Endothelial cell of umbilical vein (primary cell): ENCODE measurements at regions not wholly inside any gene's neighbourhood (a gene's known extent, or its start where the extent isn't known, plus 50 kb on each side); places are given as distances from the start of the nearest gene placed in this dataset.

Experiments
- BruUV-seq: library from RNA; stranded (reverse); fragments of 400-500 nt; replicated peaks from 2 replicates; lab custom pipeline; 2021; lab: Mats Ljungman, UMichigan
- CTCF ChIA-PET: fragments of 300-600, 350-600 bp; sonication (Branson Sonifier 250); formaldehyde crosslinking; loops from one replicate; lab custom pipeline; 2021; ENCODE audit warnings: antibody characterized with exemption, inconsistent platforms; lab: Charles Lee
- POLR2A ChIA-PET: fragments of 300-600, 350-600 bp; sonication (Branson Sonifier 250); formaldehyde crosslinking; loops from one replicate; lab custom pipeline; 2021; ENCODE audit warnings: antibody characterized with exemption, inconsistent platforms; lab: Charles Lee
- DNase-seq: peaks from one replicate; pipeline ENCODE4 v3.0.0-alpha.2; 2011; ENCODE audit warnings: low read depth, low spot score
- FAIRE-seq: peaks from 2 replicates; lab custom pipeline; 2011; peaks lifted over from hg19 to GRCh38; lab: Jason Lieb, UNC
- H2AFZ ChIP-seq: 2 replicates; pipeline ENCODE4 v1.6.0; 2012; ENCODE audit warnings: low read depth, low read length, control low read depth, inconsistent platforms
- H3K27ac ChIP-seq: 2 replicates; pipeline ENCODE4 v1.5.1; 2011; ENCODE audit warnings: low read depth, mild to moderate bottlenecking, control low read depth, low read length, moderate library complexity; ENCODE audit not compliant: insufficient read depth
- H3K27me3 ChIP-seq, 2 experiments: 2 replicates each; pipeline versions ENCODE4 v1.6.0 to v1.6.1; 2011; ENCODE audit warnings: low read length in 2 of 2, mixed read lengths in 1 of 2; ENCODE audit not compliant: control insufficient read depth in 2 of 2, insufficient read depth in 2 of 2
- H3K36me3 ChIP-seq, 2 experiments: 2 replicates in 1 of 2; 3 replicates in 1 of 2; pipeline ENCODE4 v1.5.1; 2011; ENCODE audit warnings: low read length in 2 of 2, mild to moderate bottlenecking in 1 of 2, moderate library complexity in 1 of 2; ENCODE audit not compliant: control insufficient read depth in 2 of 2, insufficient read depth in 2 of 2; ENCODE audit errors: extremely low read depth in 1 of 2
- H3K4me1 ChIP-seq: 3 replicates; pipeline ENCODE4 v1.5.1; 2011; ENCODE audit warnings: mild to moderate bottlenecking, low read length; ENCODE audit not compliant: control insufficient read depth, insufficient read depth; ENCODE audit errors: extremely low read depth
- H3K4me2 ChIP-seq: 2 replicates; pipeline ENCODE4 v1.6.1; 2011; ENCODE audit warnings: low read length, control low read depth, mixed read lengths; ENCODE audit not compliant: insufficient read depth
- H3K4me3 ChIP-seq, 3 experiments: fragments of 200-600 bp in 1 of 3; sonication (generic), shearing (Covaris generic) in 1 of 3; replicated peaks in 1 of 3; 2 replicates each; pipeline ENCODE4 v1.5.1; 2011 to 2016; ENCODE audit warnings: control low read depth in 3 of 3, low read length in 3 of 3, mild to moderate bottlenecking in 2 of 3, inconsistent platforms in 1 of 3, low read depth in 1 of 3, moderate library complexity in 1 of 3; ENCODE audit not compliant: insufficient read depth in 1 of 3
- H3K79me2 ChIP-seq: 2 replicates; pipeline ENCODE4 v1.6.0; 2012; ENCODE audit warnings: low read length, inconsistent platforms; ENCODE audit not compliant: control insufficient read depth, insufficient read depth
- H3K9ac ChIP-seq: replicated peaks from 2 replicates; pipeline ENCODE3; 2011; ENCODE audit warnings: low read length, control low read depth; ENCODE audit not compliant: insufficient read depth; ENCODE audit errors: extremely low read depth
- H3K9me1 ChIP-seq: replicated peaks from 3 replicates; pipeline ENCODE4 v1.6.0; 2011; ENCODE audit warnings: mild to moderate bottlenecking, low read length; ENCODE audit not compliant: control insufficient read depth, insufficient read depth; ENCODE audit errors: extremely low read depth
- H3K9me3 ChIP-seq: replicated peaks from 2 replicates; pipeline ENCODE4 v1.5.1; 2012; ENCODE audit warnings: low read length, inconsistent platforms; ENCODE audit not compliant: control insufficient read depth, insufficient read depth
- H4K20me1 ChIP-seq: replicated peaks from 2 replicates; pipeline ENCODE3; 2011; ENCODE audit warnings: mild to moderate bottlenecking, low read length; ENCODE audit not compliant: control insufficient read depth, insufficient read depth; ENCODE audit errors: extremely low read depth
- CTCF ChIP-seq, 2 donors: IDR thresholded peaks; 1 replicate in 1 of 2; 2 replicates in 1 of 2; pipeline ENCODE4 v1.5.1; 2011; ENCODE audit warnings: low read length in 2 of 2, mild to moderate bottlenecking in 2 of 2, moderate library complexity in 2 of 2, control low read depth in 1 of 2, inconsistent platforms in 1 of 2, low read depth in 1 of 2; ENCODE audit not compliant: insufficient read depth in 1 of 2; ENCODE audit errors: extremely low read depth in 1 of 2
- EZH2 ChIP-seq: IDR thresholded peaks from 2 replicates; pipeline ENCODE4 v1.6.1; 2012; ENCODE audit warnings: borderline replicate concordance, low read depth, mild to moderate bottlenecking, moderate library complexity, low read length, inconsistent platforms; ENCODE audit not compliant: severe bottlenecking
- FOS ChIP-seq: IDR thresholded peaks from 2 replicates; pipeline ENCODE4 v1.6.1; 2011; ENCODE audit warnings: mild to moderate bottlenecking, low read length, moderate library complexity, borderline replicate concordance; ENCODE audit not compliant: insufficient read depth
- GATA2 ChIP-seq: IDR thresholded peaks from 2 replicates; pipeline ENCODE4 v1.7.0; 2011; ENCODE audit warnings: low read depth, mild to moderate bottlenecking, moderate library complexity, mixed read lengths, low read length; ENCODE audit not compliant: insufficient read length, insufficient read depth
- JUN ChIP-seq: IDR thresholded peaks from 2 replicates; pipeline ENCODE4 v1.6.1; 2011; ENCODE audit warnings: borderline replicate concordance, low read depth; ENCODE audit not compliant: insufficient read length, insufficient read depth
- MYC ChIP-seq: IDR thresholded peaks from one replicate; pipeline ENCODE4 v1.6.1; 2011; ENCODE audit warnings: mild to moderate bottlenecking, low read depth, low read length
- POLR2A ChIP-seq: IDR thresholded peaks from 2 replicates; pipeline ENCODE4 v1.6.1; 2012; ENCODE audit warnings: low read depth, mild to moderate bottlenecking, control low read depth, low read length
- POLR2AphosphoS5 ChIP-seq: IDR thresholded peaks from 2 replicates; pipeline ENCODE4 v1.6.1; 2012; ENCODE audit warnings: low read depth, mild to moderate bottlenecking, control low read depth, low read length, moderate library complexity; ENCODE audit not compliant: insufficient read depth
- dilution Hi-C: fragments of 300-500 bp; cut with MboI; formaldehyde crosslinking; loops from one replicate; pipeline ENCODE4 v1.15.0; 2019; ENCODE audit warnings: low sequenced_read_pairs; ENCODE audit not compliant: extremely low pct_ligation_motif_present
- intact Hi-C: fragments of 100-400 bp; cut with micrococcal nuclease; formaldehyde crosslinking; loops from one replicate; pipeline ENCODE4 v1.10.0; 2022
- TF ChIP-seq, protein P1 (sequence below): IDR thresholded peaks from 2 replicates; pipeline ENCODE4 v1.6.1; 2011; ENCODE audit not compliant: insufficient read depth, insufficient read length

DNA sequence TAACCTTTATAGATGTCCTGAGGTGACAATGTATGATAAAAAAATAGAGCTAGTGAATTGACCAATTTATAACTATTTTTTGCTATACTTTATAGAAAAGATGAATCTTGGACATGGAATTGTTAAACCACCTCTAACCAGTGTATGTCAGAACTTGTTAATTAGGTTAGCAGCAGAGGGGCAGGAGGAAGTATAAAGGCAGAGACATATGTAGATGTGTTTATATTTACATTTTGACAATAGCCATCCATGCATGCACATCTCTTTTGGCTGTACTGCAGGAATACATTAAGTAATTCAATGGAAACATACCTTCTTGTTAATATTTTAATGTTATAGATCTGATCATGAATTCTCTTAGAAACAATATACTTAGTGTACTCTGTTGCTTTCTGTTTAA is 254.6 kb upstream of the NT5E start:
- H3K27me3 ChIP-seq: no peaks in the 10 kb centered on the region
- no peak for FAIRE-seq
- H3K9me3 ChIP-seq: no peaks in the 10 kb centered on the region
- H3K27ac ChIP-seq: no peak overlapping the region
- ChIA-PET POLR2A (no interaction called here), CTCF (no interaction called here)
- no peak overlapping the region for H3K4me2 ChIP-seq
- no peaks in the 10 kb centered on the region for H4K20me1 ChIP-seq
- no peak for DNase-seq
- no peak overlapping the region for H3K9ac ChIP-seq
- no TSS peak for BruUV-seq
- no peaks in the 10 kb centered on the region for H3K4me1 ChIP-seq
- intact Hi-C loops: no loop called here
- no peaks in the 10 kb centered on the region for H3K79me2 ChIP-seq
- dilution Hi-C loops: no loop called here
- H2AFZ ChIP-seq: no peak overlapping the region
- no peak overlapping the region for H3K4me3 ChIP-seq
- H3K9me1 ChIP-seq: no peaks in the 10 kb centered on the region
- TF ChIP-seq EZH2 (no peak), JUN (no peak), FOS (no peak), GATA2 (no peak), MYC (no peak), POLR2AphosphoS5 (no peak), CTCF (IDR thresholded peaks at IDR 0.05; ENCODE audit: extremely low read depth in 1 of 2, insufficient read depth in 1 of 2, low read depth in 1 of 2, low read length in 2 of 2) (no peak), POLR2A (no peak)
- TF ChIP-seq, protein P1, sequence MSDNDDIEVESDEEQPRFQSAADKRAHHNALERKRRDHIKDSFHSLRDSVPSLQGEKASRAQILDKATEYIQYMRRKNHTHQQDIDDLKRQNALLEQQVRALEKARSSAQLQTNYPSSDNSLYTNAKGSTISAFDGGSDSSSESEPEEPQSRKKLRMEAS: no peak
- H3K36me3 ChIP-seq: no peaks in the 10 kb centered on the region
